ENCODE measurements at regions not wholly inside any gene's neighbourhood (a gene's known extent, or its start where the extent isn't known, plus 50 kb on each side); places are given as distances from the start of the nearest gene placed in this dataset.

GRCh38 chr17:56648321-56648720 is 54.8 kb downstream of the NOG start:
- DNase-seq: no peak

- no peak for DNase-seq
These were observed 55.3 kb downstream of the NOG start for GRCh38 chr17:56648806-56649205.

- no peak for DNase-seq
These were observed 59.1 kb downstream of the NOG start for GRCh38 chr17:56652628-56653027.

- DNase-seq: no peak
These were observed 60.4 kb downstream of the NOG start for GRCh38 chr17:56653877-56654276.

- DNase-seq: no peak
These were observed 63.3 kb downstream of the NOG start for GRCh38 chr17:56656701-56657327.

- no peak for DNase-seq
These were observed 65.1 kb downstream of the NOG start for GRCh38 chr17:56658648-56659047.

- no peak for DNase-seq
These were observed 66.1 kb downstream of the NOG start for GRCh38 chr17:56659622-56660021.

GRCh38 chr17:56661906-56662305 is 68.4 kb downstream of the NOG start:
- DNase-seq: no peak

GRCh38 chr17:56665864-56666263 is 72.4 kb downstream of the NOG start:
- DNase-seq: no peak

- no peak for DNase-seq
These were observed 74.5 kb downstream of the NOG start for GRCh38 chr17:56667925-56668458.

GRCh38 chr17:56672195-56672594 is 78.7 kb downstream of the NOG start:
- no peak for DNase-seq

GRCh38 chr17:56674401-56674925 is 81.0 kb downstream of the NOG start:
- no peak for DNase-seq

- no peak for DNase-seq
These were observed 82.6 kb downstream of the NOG start for GRCh38 chr17:56675876-56676660.

GRCh38 chr17:56676810-56677209 is 83.3 kb downstream of the NOG start:
- no peak for DNase-seq

GRCh38 chr17:56678249-56679114 is 85.0 kb downstream of the NOG start:
- no peak for DNase-seq

- DNase-seq: no peak
These were observed 85.7 kb downstream of the NOG start for GRCh38 chr17:56679115-56679776.

- no peak for DNase-seq
These were observed 86.4 kb downstream of the NOG start for GRCh38 chr17:56679777-56680422.

- no peak for DNase-seq
These were observed 87.2 kb downstream of the NOG start for GRCh38 chr17:56680676-56681075.

- DNase-seq: no peak
These were observed 88.2 kb downstream of the NOG start for GRCh38 chr17:56681561-56682266.

GRCh38 chr17:56688151-56688550 is 94.7 kb downstream of the NOG start:
- DNase-seq: no peak

Data from NCI-H187 treated with DMSO at 0.1 percent for 48 hours (cell line).